ENCODE measurements at regions not wholly inside any gene's neighbourhood (a gene's known extent, or its start where the extent isn't known, plus 50 kb on each side); places are given as distances from the start of the nearest gene placed in this dataset.

DNA sequence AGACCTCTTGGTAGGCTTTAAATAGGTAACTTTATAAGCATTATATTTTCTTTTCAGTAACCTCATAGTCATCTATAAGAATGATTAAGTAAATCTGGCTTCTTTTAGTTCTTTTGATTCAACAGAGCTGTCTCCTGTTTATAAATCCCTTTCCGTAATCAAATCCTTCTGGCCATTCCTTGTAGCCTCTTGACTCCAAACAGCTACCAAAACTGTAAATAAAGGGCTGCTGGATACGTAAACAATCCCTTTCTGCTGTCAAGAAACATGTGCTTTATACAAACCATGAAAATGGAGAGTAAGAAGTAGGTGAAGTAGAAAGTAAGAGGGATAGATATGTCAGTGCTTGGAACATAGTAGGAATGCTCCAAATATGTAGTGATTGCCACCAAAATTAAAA is 183.2 kb upstream of the CASK start:
- Histone ChIP-seq H3K9ac (ENCODE audit: low read length) (no peak overlapping the region), H3K27me3 (replicated peaks in 1 of 4; ENCODE audit: control extremely low read depth in 1 of 4, control insufficient read depth in 3 of 4, insufficient read depth in 4 of 4, low read length in 3 of 4) (no peaks in the 10 kb centered on the region), H3K79me2 (ENCODE audit: control insufficient read depth, insufficient read depth, low read length) (no peaks in the 10 kb centered on the region), H3K9me3 (ENCODE audit: control extremely low read depth in 1 of 3, control insufficient read depth in 2 of 3, insufficient read depth in 1 of 3, low read length in 2 of 3) (no peaks in the 10 kb centered on the region), H3K4me2 (replicated peaks; ENCODE audit: low read depth, low read length, poor library complexity, severe bottlenecking) (no peak overlapping the region), H2AFZ (ENCODE audit: insufficient read depth, low read depth, low read length, poor library complexity, severe bottlenecking) (no peak overlapping the region), H4K20me1 (ENCODE audit: control insufficient read depth, insufficient read depth, low read length, poor library complexity, severe bottlenecking) (no peaks in the 10 kb centered on the region), H3K4me1 (ENCODE audit: control insufficient read depth in 2 of 2, insufficient read depth in 2 of 2, low read length in 2 of 2) (no peaks in the 10 kb centered on the region), H3K4me3 (ENCODE audit: control extremely low read depth in 1 of 5, extremely low read depth in 1 of 5, insufficient read depth in 1 of 5, low read depth in 2 of 5, low read length in 4 of 5) (no peak overlapping the region), H3K27ac (ENCODE audit: low read length in 2 of 2) (no peak overlapping the region), H3K36me3 (replicated peaks in 1 of 2; ENCODE audit: control extremely low read depth in 1 of 2, control insufficient read depth in 1 of 2, extremely low read depth in 1 of 2, insufficient read depth in 2 of 2, low read length in 1 of 2) (no peaks in the 10 kb centered on the region)
- WGBS (ENCODE audit: insufficient coverage): no CpG with 5 or more reads among the region's 2 CpGs
- TF ChIP-seq, protein P1, sequence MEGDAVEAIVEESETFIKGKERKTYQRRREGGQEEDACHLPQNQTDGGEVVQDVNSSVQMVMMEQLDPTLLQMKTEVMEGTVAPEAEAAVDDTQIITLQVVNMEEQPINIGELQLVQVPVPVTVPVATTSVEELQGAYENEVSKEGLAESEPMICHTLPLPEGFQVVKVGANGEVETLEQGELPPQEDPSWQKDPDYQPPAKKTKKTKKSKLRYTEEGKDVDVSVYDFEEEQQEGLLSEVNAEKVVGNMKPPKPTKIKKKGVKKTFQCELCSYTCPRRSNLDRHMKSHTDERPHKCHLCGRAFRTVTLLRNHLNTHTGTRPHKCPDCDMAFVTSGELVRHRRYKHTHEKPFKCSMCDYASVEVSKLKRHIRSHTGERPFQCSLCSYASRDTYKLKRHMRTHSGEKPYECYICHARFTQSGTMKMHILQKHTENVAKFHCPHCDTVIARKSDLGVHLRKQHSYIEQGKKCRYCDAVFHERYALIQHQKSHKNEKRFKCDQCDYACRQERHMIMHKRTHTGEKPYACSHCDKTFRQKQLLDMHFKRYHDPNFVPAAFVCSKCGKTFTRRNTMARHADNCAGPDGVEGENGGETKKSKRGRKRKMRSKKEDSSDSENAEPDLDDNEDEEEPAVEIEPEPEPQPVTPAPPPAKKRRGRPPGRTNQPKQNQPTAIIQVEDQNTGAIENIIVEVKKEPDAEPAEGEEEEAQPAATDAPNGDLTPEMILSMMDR (IDR thresholded peaks at IDR 0.05): no peak
- Mint-ChIP-seq H3K9me3 (ENCODE audit: insufficient read depth) (peaks cover 3% of the 10 kb centered on the region), H3K4me3 (no peak overlapping the region), H3K4me1 (peaks cover 10% of the 10 kb centered on the region), H3K27ac (no peak overlapping the region), H3K27me3 (no peaks in the 10 kb centered on the region)
- ATAC-seq (ENCODE audit: low read depth) (no peak), DNase-seq (no peak)
- intact Hi-C loops (cut with micrococcal nuclease): no loop called here
- CTCF ChIA-PET: no interaction called here
- POLR2A ChIA-PET: no interaction called here

DNA sequence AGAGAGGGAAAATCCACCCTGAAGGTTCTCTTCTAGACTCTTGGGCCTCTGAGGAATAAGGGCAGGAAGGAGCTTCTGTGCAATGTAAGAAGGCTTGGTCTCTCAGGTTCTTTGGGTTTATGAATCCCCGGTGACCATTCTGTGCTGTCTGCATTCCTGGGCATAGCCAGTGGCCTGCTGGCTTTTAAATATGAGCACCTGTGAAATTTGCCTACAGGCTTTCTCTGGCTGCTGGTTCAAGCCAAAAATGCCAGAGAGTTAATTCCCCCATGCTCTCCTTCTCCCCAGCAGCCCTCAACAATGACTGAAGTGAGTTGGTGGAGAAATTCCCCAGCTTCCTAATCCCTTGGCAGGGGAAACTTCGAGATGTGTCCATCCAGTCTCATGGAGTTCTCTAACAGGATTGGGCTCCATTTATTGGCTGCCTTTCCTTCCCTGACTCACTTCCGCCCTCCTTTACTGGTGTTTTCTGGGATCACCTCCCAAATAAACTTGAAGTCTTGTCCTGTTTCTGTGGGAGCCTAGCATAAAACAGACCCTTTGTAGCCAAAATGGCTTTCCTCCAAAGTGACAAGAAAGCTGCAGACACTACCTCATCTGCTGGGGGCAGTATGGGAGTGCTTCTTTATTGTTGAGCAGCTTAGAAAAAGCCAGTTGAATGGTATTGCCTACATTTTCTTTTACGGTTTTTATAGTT is 179.4 kb upstream of the CASK start:
- Histone ChIP-seq H3K27ac (ENCODE audit: low read length in 2 of 2) (no peak overlapping the region), H3K27me3 (replicated peaks in 1 of 4; ENCODE audit: control extremely low read depth in 1 of 4, control insufficient read depth in 3 of 4, insufficient read depth in 4 of 4, low read length in 3 of 4) (no peaks in the 10 kb centered on the region), H3K9me3 (ENCODE audit: control extremely low read depth in 1 of 3, control insufficient read depth in 2 of 3, insufficient read depth in 1 of 3, low read length in 2 of 3) (no peaks in the 10 kb centered on the region), H3K36me3 (replicated peaks in 1 of 2; ENCODE audit: control extremely low read depth in 1 of 2, control insufficient read depth in 1 of 2, extremely low read depth in 1 of 2, insufficient read depth in 2 of 2, low read length in 1 of 2) (no peaks in the 10 kb centered on the region), H3K4me1 (ENCODE audit: control insufficient read depth in 2 of 2, insufficient read depth in 2 of 2, low read length in 2 of 2) (no peaks in the 10 kb centered on the region), H3K9ac (ENCODE audit: low read length) (no peak overlapping the region), H4K20me1 (ENCODE audit: control insufficient read depth, insufficient read depth, low read length, poor library complexity, severe bottlenecking) (no peaks in the 10 kb centered on the region), H3K79me2 (ENCODE audit: control insufficient read depth, insufficient read depth, low read length) (no peaks in the 10 kb centered on the region), H2AFZ (ENCODE audit: insufficient read depth, low read depth, low read length, poor library complexity, severe bottlenecking) (no peak overlapping the region), H3K4me3 (ENCODE audit: control extremely low read depth in 1 of 5, extremely low read depth in 1 of 5, insufficient read depth in 1 of 5, low read depth in 2 of 5, low read length in 4 of 5) (no peak overlapping the region), H3K4me2 (replicated peaks; ENCODE audit: low read depth, low read length, poor library complexity, severe bottlenecking) (no peak overlapping the region)
- Mint-ChIP-seq H3K4me1 (peaks cover 4% of the 10 kb centered on the region), H3K4me3 (no peak overlapping the region), H3K27ac (no peak overlapping the region), H3K27me3 (no peaks in the 10 kb centered on the region), H3K9me3 (ENCODE audit: insufficient read depth) (peaks cover 3% of the 10 kb centered on the region)
- no peak for TF ChIP-seq EZH2 (IDR thresholded peaks at IDR 0.05; ENCODE audit: borderline replicate concordance, insufficient read depth, low read depth, low read length, poor library complexity, severe bottlenecking)
- TF ChIP-seq, protein P1 (IDR thresholded peaks at IDR 0.05): no peak
- intact Hi-C loops (cut with micrococcal nuclease): no loop called here
- POLR2A ChIA-PET: no interaction called here
- no peak for ATAC-seq (ENCODE audit: low read depth)
- WGBS (ENCODE audit: insufficient coverage): 100% methylated on average over 1 of the region's 4 CpGs
- DNase-seq: no peak
- CTCF ChIA-PET: interaction anchor here (1.6 kb wide), 1 partner anchor 9 kb away, joined by 3 read pairs; no protein-coding TSS in a partner anchor
